ENCODE measurements at regions not wholly inside any gene's neighbourhood (a gene's known extent, or its start where the extent isn't known, plus 50 kb on each side); places are given as distances from the start of the nearest gene placed in this dataset.
"Not testable (repeated sequence)": the region's sequence is repeated elsewhere in the genome, so short reads cannot be mapped to it uniquely, and the experiment has no call there.

GRCh38 chr17:46460129-46460528 is 52.1 kb upstream of the LRRC37A2 start:
- not testable (repeated sequence) for H3K9me3 Mint-ChIP-seq; ATAC-seq; H3K36me3 Mint-ChIP-seq; H3K27ac Mint-ChIP-seq; DNase-seq (ENCODE audit: low spot score in 2 of 2)

GRCh38 chr17:46455069-46455468 is 57.2 kb upstream of the LRRC37A2 start:
- not testable (repeated sequence) for DNase-seq (ENCODE audit: low spot score in 2 of 2); H3K36me3 Mint-ChIP-seq; H3K27ac Mint-ChIP-seq; H3K9me3 Mint-ChIP-seq; ATAC-seq

- H3K27ac Mint-ChIP-seq; DNase-seq (ENCODE audit: low spot score in 2 of 2); H3K9me3 Mint-ChIP-seq; ATAC-seq; H3K36me3 Mint-ChIP-seq: not testable (repeated sequence)
Measured at GRCh38 chr17:46454572-46454971, 57.7 kb upstream of the LRRC37A2 start.

GRCh38 chr17:46453077-46453476 is 59.2 kb upstream of the LRRC37A2 start:
- not testable (repeated sequence) for DNase-seq (ENCODE audit: low spot score in 2 of 2); H3K9me3 Mint-ChIP-seq; H3K27ac Mint-ChIP-seq; ATAC-seq; H3K36me3 Mint-ChIP-seq

- DNase-seq (ENCODE audit: low spot score in 2 of 2); H3K36me3 Mint-ChIP-seq; H3K9me3 Mint-ChIP-seq; ATAC-seq; H3K27ac Mint-ChIP-seq: not testable (repeated sequence)
Measured at GRCh38 chr17:46445849-46446248, 66.4 kb upstream of the LRRC37A2 start.

GRCh38 chr17:46445411-46445810 is 66.9 kb upstream of the LRRC37A2 start:
- H3K36me3 Mint-ChIP-seq; H3K9me3 Mint-ChIP-seq; ATAC-seq; DNase-seq (ENCODE audit: low spot score in 2 of 2); H3K27ac Mint-ChIP-seq: not testable (repeated sequence)

- not testable (repeated sequence) for ATAC-seq; H3K9me3 Mint-ChIP-seq; H3K27ac Mint-ChIP-seq; DNase-seq (ENCODE audit: low spot score in 2 of 2); H3K36me3 Mint-ChIP-seq
Measured at GRCh38 chr17:46442153-46442552, 70.1 kb upstream of the LRRC37A2 start.

- not testable (repeated sequence) for H3K27ac Mint-ChIP-seq; DNase-seq (ENCODE audit: low spot score in 2 of 2); H3K9me3 Mint-ChIP-seq; H3K36me3 Mint-ChIP-seq; ATAC-seq
Measured at GRCh38 chr17:46440665-46441064, 71.6 kb upstream of the LRRC37A2 start.

GRCh38 chr17:46434450-46435062 is 73.0 kb upstream of the ARL17B start:
- not testable (repeated sequence) for DNase-seq (ENCODE audit: low spot score in 2 of 2)

GRCh38 chr17:46430300-46430699 is 68.7 kb upstream of the ARL17B start:
- H3K36me3 Mint-ChIP-seq; H3K27ac Mint-ChIP-seq; DNase-seq (ENCODE audit: low spot score in 2 of 2); ATAC-seq; H3K9me3 Mint-ChIP-seq: not testable (repeated sequence)

More at GRCh38 chr17:46434450-46435062, 73.0 kb upstream of the ARL17B start:
- not testable (repeated sequence) for H3K9me3 Mint-ChIP-seq, H3K36me3 Mint-ChIP-seq, H3K27ac Mint-ChIP-seq, ATAC-seq

GRCh38 chr17:46429675-46430074 is 68.1 kb upstream of the ARL17B start:
- H3K36me3 Mint-ChIP-seq; H3K27ac Mint-ChIP-seq; H3K9me3 Mint-ChIP-seq; DNase-seq (ENCODE audit: low spot score in 2 of 2); ATAC-seq: not testable (repeated sequence)

- not testable (repeated sequence) for DNase-seq (ENCODE audit: low spot score in 2 of 2); H3K36me3 Mint-ChIP-seq; ATAC-seq; H3K9me3 Mint-ChIP-seq; H3K27ac Mint-ChIP-seq
Measured at GRCh38 chr17:46424187-46424884, 62.8 kb upstream of the ARL17B start.

- H3K27ac Mint-ChIP-seq; H3K9me3 Mint-ChIP-seq; ATAC-seq; DNase-seq (ENCODE audit: low spot score in 2 of 2); H3K36me3 Mint-ChIP-seq: not testable (repeated sequence)
Measured at GRCh38 chr17:46417907-46418306, 56.3 kb upstream of the ARL17B start.

- H3K27ac Mint-ChIP-seq; H3K9me3 Mint-ChIP-seq; DNase-seq (ENCODE audit: low spot score in 2 of 2); ATAC-seq; H3K36me3 Mint-ChIP-seq: not testable (repeated sequence)
Measured at GRCh38 chr17:46417261-46417660, 55.7 kb upstream of the ARL17B start.

- H3K36me3 Mint-ChIP-seq; H3K9me3 Mint-ChIP-seq; ATAC-seq; H3K27ac Mint-ChIP-seq; DNase-seq (ENCODE audit: low spot score in 2 of 2): not testable (repeated sequence)
Measured at GRCh38 chr17:46414559-46414958, 53.0 kb upstream of the ARL17B start.

- ATAC-seq; DNase-seq (ENCODE audit: low spot score in 2 of 2); H3K9me3 Mint-ChIP-seq; H3K27ac Mint-ChIP-seq; H3K36me3 Mint-ChIP-seq: not testable (repeated sequence)
Measured at GRCh38 chr17:46412156-46412555, 50.6 kb upstream of the ARL17B start.

- H3K36me3 Mint-ChIP-seq; H3K27ac Mint-ChIP-seq; DNase-seq (ENCODE audit: low spot score in 2 of 2); H3K9me3 Mint-ChIP-seq: not testable (repeated sequence)
- peak; percentile 92 for ATAC-seq
Measured at GRCh38 chr17:46411172-46411852, 49.7 kb upstream of the ARL17B start.
